Renal cortex interstitium (tissue), 11 donors: ENCODE measurements at regions not wholly inside any gene's neighbourhood (a gene's known extent, or its start where the extent isn't known, plus 50 kb on each side); places are given as distances from the start of the nearest gene placed in this dataset.

Source experiments
- DNase-seq, 11 donors: peaks; one replicate each; pipeline ENCODE4 v3.0.0-alpha.2; 2013; ENCODE audit warnings: low read depth in 9 of 11, low spot score in 4 of 11; ENCODE audit errors: extremely low read depth in 1 of 11

DNA sequence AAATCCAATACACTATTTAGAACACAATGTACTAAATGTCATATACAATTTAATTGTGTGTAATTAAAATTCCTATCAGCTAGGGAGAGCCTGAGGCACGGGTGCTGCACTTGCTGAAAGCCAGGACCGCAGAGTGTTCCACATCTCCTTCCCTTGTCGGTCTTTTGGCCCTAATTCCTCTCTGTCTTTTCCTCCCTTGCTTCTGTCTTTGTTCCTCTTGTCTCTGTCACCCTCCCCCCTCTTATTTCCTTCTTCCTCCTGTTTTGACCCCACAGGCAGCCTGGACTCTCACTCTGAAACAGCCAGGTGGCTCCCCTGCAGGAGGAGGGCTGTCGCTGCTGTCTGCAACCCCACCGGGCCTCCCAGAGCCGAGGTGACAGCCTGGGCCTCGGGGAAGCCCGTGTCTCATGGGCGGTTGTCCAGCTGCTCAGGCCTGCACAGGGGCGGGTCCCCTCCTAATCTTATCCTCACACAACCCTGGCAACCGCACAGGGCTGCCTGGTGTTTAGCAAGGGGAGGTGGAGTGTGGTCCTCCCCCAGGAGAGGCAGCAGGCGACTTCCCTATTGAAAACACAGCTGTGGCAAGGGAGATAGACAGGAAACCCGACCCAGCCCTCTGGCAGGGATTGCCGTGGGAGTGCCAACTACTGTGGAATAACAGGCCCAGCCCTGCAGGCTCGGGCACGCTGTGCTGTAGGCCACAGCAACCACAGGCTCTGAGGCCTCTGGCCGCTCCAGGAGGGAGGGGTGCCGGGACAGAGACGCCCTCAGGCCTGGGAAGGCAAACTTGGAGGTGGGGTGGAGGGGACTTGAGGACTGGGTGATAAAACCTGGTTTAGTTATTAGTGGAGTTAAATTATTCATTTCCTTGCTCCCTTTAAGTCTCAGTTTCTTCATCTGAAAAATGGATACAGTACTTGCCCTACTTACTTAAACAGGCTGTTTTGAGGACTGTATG, 68.8 kb upstream of the WDR26 start:
- DNase-seq, result peak in 8 of 11 donors; percentile 32 to 73 (median 54)

DNA sequence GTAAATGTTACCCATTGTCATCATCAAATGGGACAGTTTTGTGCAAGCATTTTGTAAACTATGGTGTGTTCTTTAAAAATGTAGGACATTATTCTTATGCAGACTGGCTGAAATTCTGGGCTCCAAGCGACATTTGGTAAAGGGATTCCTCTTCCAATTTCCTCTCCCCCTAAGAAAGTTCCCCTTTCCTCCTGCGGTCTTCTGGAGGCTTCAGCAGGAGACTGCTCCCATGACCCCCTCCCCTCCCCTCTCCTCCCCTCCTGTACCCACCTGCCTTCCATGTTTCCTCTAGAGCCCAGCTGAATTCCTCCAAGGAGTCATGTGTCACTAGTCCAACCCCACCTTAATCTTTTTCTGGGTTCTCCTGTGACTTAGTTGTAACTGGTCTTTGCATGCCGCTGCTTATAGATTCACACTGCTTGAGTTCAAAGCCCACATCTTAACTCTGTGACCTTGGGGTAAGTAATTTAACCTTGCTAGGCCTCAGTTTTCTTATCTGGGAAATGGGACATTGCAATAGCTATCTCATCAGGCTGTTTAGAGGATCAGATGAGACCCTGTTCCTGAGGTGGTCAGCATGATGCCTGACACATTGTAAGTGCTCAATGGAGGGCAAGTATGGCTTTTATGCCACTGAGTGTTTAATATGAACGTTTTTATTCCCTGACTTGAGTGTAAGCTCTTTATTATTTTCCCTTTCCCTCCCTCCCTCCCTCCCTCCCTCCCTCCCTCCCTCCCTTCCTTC, 69.9 kb upstream of the WDR26 start:
- DNase-seq, result no peak

DNA sequence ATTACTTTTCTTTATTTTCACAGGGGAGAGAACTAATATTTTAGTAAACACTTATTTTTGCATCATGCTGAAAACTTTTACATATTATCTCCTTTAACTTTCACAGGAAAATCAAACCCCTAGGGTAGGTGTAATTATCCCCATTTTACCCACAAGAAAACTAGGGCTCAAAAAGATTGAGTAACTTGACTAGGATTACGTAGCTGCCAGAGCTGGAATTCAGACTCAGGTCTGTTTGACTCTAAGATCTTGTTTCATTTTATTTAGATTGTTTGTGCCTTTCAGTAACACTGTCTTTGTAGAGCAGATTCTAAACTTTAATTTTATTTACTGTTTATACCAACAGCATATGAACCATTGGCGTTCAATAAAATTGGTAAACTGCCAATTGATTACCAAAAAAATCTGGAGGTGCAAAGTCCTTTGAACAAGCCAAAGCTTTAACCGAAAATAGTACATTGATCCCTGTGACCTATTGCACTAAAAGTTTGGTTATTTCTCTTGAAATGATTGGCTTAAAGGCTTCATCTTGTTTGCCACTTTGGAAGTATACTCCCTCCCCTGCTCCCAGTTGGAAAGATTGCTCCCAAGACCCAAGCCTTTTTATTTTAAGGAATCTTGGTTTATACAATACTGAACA, 71.0 kb upstream of the WDR26 start:
- DNase-seq, result no peak

DNA sequence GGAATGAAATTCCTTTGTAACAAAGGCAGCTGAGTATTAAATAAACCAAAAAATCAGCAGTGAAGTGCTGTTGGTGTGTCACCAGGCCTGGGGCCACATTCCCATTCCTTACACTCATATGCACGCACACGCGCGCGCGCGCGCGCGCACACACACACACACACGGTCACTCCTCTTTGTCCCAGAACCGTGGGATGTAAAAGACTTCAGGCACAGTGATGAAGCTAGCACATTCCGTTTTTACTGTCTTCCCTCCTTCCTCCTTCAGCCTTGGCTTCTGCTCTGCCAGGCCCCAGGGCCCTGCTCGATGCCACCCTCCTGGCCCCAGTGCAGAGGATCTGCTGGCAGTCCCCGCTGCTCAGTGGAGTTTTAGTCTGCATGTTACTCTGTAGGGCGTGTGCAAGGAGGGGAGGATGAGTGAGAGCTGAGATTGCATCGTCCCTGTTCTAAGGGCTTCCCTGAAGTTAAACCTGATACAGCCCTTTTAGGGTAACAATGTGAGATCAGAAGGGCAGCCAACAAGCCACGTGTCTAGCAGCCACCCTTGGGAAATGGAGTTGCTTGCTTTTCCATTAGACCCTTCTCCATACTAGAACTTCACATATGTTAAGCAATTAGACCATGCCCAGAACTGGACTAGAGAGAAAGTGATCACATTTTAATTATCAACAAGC, 71.7 kb upstream of the WDR26 start:
- no peak for DNase-seq

DNA sequence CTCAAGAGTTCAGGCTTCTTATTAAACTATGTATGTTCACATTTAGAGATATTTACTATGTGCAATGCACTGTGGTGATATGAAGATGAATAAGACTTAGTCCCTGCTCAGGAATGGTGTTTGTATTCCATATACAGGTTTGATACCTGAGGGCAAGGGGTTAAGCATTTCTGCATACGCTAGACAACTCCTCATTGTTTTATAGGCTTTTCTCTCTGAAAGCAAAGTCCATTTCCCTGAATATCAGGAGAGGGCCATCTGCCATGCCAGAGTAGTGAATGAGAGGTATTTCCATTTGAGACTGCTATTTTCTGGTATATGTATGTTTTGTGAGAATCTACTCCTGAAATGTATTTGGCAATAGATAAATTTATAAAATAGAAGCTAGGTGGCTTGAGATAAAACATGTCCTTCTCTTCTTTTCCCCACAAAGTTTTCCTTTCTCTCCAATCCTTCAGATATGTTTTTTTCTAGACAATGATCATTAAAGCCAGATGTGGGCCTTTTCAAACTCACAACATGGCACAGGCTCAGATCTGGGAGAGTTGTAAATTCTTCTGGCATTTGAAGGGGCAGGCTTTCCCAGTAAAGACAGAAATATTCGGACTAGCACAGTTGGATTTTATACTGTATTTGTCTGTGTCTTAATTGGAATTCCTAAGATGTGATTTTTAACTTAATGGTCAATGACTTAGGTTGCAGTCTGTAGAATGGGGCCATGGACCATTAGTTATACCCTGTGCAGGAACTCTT, 73.3 kb upstream of the WDR26 start:
- no peak for DNase-seq

DNA sequence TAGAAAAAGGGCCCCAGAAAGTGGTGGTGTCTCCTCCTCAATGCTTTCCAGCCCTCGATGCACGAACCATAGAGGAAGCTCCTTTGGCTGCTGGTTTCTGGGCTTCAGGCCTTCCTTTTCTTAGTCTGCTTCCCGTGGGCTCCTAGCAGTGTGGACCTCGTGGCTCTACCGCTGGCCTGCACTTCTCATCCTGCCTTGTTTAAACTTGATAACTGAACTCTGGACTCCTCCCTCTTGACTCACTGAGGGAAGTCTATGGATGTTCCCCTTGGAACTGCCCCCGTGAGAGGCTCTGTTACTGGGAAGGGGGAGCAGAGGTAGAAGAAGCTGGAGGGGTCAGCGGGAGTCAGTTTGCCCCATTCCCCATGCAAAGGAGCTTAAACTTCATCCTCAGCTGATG, 75.3 kb upstream of the WDR26 start:
- DNase-seq, result no peak

DNA sequence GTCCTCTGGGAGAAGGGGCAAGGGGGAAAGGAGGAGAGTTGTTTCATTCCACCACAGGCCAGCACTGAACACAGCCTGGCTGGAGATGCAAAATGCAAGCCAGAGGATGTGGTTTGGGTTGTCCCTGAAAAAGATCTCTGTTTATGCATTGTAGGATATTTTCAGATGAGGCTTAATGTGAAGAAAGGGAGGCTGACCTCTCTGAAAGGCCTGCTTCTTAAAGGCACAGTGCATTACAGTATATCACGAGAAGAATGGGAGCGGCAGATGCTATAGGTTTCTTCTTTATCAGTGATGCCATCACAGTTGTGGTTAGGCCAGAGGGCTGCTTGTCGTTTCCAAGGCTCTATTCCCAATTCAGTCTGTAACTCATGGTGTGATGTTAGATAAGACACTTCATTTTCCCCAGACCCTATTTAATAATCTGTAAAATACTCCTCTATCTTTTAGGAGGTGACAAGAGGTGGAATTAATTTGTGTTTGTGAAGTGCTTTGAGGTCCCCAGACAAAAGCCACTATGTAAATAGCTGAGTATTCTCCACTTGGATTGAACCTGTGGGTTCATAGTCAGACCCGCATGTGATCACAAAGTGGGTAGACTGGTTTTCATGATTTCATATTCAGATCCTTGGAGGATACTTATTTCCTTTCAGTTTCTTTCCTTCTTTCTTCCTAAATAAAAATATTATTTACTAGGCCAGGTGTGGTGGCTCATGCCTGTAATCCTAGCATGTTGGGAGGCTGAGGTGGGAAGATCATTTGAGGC, 76.5 kb upstream of the WDR26 start:
- no peak for DNase-seq

DNA sequence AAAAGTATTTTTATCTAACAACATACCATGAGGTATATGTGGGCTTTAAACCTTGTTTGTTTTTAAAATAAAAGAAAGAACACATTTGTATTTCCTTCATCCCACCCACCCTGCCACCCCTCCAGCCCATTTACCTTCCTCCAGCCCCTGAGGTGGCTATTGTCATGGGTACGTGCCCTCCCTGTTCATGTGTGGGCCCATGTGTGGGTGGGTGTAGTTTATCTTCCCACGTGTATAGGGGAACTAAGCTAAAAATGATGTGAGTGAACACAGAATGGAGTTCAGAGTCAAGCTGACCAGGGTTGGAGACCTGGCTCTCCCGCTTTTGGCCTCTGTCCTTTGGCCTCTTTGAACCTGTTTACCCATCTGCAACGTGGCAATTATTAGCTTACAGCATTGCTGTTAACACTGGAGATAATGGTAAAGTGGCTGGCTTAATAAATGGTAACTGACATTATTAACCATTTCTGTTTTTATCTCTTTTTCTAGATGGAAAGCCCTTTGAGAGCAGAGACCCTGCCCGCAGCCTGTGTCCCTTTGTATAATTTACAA, 78.1 kb upstream of the WDR26 start:
- DNase-seq, result no peak

DNA sequence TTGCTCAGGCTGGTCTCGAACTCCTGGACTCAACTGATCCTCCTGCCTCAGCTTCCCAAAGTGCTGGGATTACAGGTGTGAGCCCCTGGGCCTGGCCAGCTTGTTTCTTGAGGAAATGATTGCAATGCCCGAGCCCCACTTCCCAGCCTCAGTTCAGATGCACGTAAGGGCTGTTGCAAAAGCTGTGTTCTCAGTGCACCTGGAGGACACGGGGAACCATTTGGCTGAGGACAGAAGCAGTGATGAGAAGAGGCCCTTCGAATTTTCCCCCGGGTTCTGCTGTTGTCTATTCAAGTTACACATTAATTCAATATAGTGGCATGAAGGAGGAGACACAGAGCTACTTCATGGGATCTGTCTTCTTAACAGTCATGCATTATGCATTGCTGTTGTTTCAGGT, 78.8 kb upstream of the WDR26 start:
- DNase-seq, result no peak

DNA sequence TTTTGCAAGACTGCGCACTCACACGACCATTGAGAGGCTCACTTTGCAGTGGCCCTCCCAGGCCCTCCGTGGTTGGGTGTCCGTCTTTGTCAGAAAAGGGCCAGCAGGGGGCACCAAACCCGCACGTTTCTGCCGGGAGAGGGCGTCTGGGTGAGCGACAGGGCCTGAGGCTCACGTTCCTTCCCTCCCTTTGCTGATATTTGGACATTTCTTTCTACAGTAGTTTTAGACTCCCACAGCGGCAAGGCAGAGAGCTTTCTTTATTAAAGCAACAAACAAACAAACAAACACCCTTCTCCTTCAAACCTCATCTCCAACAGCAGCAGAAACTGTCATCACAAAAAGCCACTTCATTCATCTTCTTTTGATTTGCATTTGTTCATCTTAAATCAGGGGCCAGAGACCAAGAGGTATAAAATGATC, 79.2 kb upstream of the WDR26 start:
- peak; percentile 56 to 88 (median 73) for DNase-seq

DNA sequence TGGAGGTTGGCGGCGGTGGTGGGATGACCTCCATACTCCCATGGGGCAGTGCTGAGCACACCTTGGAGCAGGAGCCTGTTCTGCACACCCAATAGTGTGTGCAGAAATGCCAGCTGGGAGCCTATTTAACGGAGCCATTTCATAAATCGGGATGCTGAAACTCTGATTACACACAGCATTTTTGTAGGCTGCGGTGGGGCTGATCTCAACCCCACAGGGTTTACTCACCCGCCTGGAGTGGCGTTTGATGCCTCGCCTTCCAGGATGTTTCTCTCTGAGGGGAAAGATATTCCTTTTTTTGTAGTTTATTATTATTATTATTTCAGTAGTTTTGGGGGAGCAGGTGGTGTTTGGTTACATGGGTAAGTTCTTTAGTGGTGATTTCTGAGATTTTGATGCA, 82.6 kb upstream of the WDR26 start:
- DNase-seq, result no peak

DNA sequence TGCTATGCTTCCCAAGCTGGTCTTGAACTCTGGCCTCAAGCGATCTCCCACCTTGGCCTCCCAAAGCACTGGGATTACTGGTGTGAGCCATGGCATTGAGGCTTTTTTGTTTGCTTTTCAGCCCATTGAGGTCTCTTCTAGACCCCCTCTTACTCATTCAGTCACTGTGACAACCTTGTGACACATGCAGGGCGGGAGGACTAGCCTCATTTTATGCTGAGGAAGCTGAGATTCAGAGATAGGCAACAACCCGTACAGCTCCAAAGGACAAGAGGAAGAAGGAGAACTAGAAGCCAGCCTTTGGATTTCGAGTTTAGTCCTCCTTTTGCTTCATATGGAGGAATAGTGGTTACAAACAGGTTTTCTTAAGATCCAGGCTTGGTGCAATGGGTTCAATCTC, 83.9 kb upstream of the WDR26 start:
- DNase-seq, result no peak

DNA sequence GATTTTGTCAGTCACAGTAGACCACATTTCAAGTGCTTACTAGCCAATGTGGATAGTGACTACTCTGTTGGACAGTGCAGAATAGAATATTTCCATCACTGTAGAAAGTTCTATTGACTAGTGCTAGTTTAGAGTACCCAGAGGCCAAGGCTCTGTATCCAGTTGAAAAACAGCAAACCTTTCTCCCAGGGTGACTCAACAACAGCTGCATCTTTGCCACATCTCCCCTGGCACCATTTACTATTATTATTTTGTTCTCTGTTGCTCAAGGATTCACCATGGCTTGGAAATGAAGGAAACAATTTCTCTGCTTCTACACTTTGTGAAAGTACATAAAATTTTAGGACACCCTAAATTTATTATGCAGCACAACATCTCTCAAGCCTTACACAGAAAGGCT, 85.3 kb upstream of the WDR26 start:
- no peak for DNase-seq

DNA sequence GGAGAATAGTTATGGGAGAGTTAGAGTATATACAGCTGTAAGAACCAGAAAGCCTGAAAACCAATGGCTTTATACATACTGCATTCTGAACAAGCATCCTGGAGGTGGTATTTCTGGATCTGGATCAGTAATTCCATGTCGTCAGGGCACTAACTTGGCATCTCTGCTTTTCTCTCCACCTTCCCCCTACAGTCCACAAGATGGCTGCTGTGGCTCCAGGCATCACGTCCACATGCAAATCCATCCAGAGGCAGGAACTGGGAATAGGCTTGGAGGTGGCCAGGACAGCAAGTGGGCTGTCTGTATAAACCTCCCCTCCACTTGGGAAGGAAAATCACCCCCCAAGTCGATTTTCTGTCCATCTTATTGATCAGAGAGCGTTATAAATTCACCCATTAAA, 86.2 kb upstream of the WDR26 start:
- DNase-seq, result no peak

DNA sequence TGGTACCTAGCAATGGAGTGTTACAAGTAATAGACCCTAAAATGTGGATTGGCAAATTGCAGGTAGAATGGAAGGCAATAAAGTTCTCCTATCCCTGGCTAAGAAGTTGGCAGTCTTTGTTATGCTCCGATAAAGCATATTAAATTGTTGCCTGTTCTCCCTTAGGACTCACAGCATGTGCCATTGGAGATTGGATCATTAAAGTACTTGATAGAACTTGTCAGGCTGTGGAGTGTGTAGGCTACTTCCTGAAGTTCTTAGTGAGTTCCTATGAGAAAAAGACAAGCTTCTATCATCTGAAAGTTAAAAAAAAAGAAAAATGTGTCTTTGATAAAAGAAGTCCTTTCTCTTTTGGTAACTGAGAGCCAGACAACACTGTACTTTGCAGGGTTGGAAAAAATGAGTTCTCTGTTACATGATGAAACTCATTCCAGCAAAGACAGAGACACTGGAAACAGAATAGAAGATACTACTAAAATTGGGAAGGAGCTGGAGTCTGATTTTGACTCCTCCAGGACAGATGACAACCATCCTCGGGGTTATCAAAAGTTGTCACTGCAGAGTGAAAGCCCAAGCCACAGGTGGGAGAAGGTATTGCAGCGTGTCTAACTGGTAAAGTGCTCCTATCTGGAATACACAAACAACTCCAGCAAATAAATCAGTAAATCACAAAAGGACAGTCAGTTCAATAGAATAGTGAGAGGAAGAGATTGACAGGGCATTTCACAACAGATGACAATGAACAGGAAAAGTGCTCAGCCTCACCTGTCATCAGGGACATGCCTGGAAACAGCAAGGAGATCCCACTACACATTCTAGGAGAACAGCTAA, 87.5 kb upstream of the WDR26 start:
- DNase-seq, result no peak

DNA sequence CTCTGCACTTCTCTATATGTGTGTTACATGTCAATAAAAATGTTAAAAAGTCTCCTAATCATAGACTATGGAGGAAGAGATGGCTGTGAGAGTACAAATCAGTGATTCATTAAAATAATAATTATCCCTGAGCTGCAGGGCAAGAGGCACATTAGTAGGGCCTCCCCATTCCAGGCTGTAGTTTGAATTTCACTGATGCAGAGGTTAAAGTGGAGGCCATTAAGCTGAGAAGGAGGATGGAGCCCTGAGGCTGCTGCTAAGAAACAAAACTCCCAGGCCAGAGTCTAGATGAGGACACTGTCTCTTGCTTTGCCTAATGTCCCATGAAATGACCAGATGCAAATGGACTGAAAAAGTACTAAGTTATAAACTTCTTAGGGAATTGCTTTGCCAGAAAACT, 89.1 kb upstream of the WDR26 start:
- no peak for DNase-seq

DNA sequence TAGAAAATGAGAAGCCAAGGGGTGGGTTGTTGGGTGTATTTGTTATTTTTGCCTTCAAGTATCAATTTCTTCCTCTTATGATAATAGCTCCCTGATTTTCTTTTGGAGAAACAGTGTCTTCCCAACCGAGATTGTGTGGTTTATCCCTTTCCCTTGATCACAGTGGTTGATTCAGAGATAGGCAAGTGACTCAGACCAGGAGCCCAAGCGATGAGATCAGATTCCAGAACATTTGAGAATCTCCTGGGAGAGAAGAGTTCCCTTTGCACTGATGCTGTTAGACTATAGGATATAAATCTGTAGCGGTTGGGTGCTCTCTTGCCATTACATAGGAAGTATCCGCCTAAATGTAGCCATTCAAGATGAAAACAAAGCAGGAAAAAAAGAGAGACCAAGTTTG, 90.1 kb upstream of the WDR26 start:
- DNase-seq, result no peak
